ENCODE measurements at regions not wholly inside any gene's neighbourhood (a gene's known extent, or its start where the extent isn't known, plus 50 kb on each side); places are given as distances from the start of the nearest gene placed in this dataset.
"Not testable (repeated sequence)": the region's sequence is repeated elsewhere in the genome, so short reads cannot be mapped to it uniquely, and the experiment has no call there.

GRCh38 chr17:21470422-21470821 lies 94.3 kb downstream of the KCNJ12 start:
- DNase-seq: not testable (repeated sequence)

GRCh38 chr17:21470861-21471260 lies 94.7 kb downstream of the KCNJ12 start:
- no peak for DNase-seq

GRCh38 chr17:21474815-21475214 lies 98.7 kb downstream of the KCNJ12 start:
- DNase-seq: no peak

- DNase-seq: no peak
These were observed 99.4 kb downstream of the KCNJ12 start for GRCh38 chr17:21475571-21475970.

GRCh38 chr17:21476867-21477266 lies 100.7 kb downstream of the KCNJ12 start:
- DNase-seq: no peak

- no peak for DNase-seq
These were observed 106.2 kb downstream of the KCNJ12 start for GRCh38 chr17:21482189-21482865.

GRCh38 chr17:21488043-21488442 lies 111.9 kb downstream of the KCNJ12 start:
- not testable (repeated sequence) for DNase-seq

- DNase-seq: no peak
These were observed 117.8 kb downstream of the KCNJ12 start for GRCh38 chr17:21493993-21494392.

- DNase-seq: no peak
These were observed 119.1 kb downstream of the KCNJ12 start for GRCh38 chr17:21495281-21495680.

- no peak for DNase-seq
These were observed 123.9 kb downstream of the KCNJ12 start for GRCh38 chr17:21500064-21500463.

GRCh38 chr17:21501927-21502700 lies 126.0 kb downstream of the KCNJ12 start:
- not testable (repeated sequence) for DNase-seq

GRCh38 chr17:21505819-21506815 lies 130.0 kb downstream of the KCNJ12 start:
- no peak for DNase-seq

- DNase-seq: not testable (repeated sequence)
These were observed 131.6 kb downstream of the KCNJ12 start for GRCh38 chr17:21507806-21508205.

- no peak for DNase-seq
These were observed 132.1 kb downstream of the KCNJ12 start for GRCh38 chr17:21508211-21508610.

- DNase-seq: not testable (repeated sequence)
These were observed 133.2 kb downstream of the KCNJ12 start for GRCh38 chr17:21509356-21509755.

GRCh38 chr17:21510686-21511362 lies 134.7 kb downstream of the KCNJ12 start:
- DNase-seq: no peak

- peak; percentile 7 for DNase-seq
These were observed 135.4 kb downstream of the KCNJ12 start for GRCh38 chr17:21511363-21512195.

- no peak for DNase-seq
These were observed 136.3 kb downstream of the KCNJ12 start for GRCh38 chr17:21512307-21513011.

GRCh38 chr17:21513012-21513570 lies 136.9 kb downstream of the KCNJ12 start:
- DNase-seq: peak; percentile 38

GRCh38 chr17:21514567-21514966 lies 138.4 kb downstream of the KCNJ12 start:
- DNase-seq: not testable (repeated sequence)
